Fibroblast of lung (primary cell): ENCODE measurements at regions not wholly inside any gene's neighbourhood (a gene's known extent, or its start where the extent isn't known, plus 50 kb on each side); places are given as distances from the start of the nearest gene placed in this dataset.

ENCODE experiments used
- EZH2 ChIP-seq: IDR thresholded peaks from 2 replicates; pipeline ENCODE4 v1.5.1; 2012; ENCODE audit warnings: low read length, control low read depth, mild to moderate bottlenecking; ENCODE audit errors: missing control alignments
- TF ChIP-seq, protein P1 (sequence below), 2 donors: IDR thresholded peaks in 1 of 2; conservative IDR thresholded peaks in 1 of 2; 1 replicate in 1 of 2; 2 replicates in 1 of 2; pipeline ENCODE4 v1.5.1; 2011 to 2012; ENCODE audit warnings: low read length in 2 of 2, control low read depth in 1 of 2, inconsistent platforms in 1 of 2, low read depth in 1 of 2, mild to moderate bottlenecking in 1 of 2

DNA sequence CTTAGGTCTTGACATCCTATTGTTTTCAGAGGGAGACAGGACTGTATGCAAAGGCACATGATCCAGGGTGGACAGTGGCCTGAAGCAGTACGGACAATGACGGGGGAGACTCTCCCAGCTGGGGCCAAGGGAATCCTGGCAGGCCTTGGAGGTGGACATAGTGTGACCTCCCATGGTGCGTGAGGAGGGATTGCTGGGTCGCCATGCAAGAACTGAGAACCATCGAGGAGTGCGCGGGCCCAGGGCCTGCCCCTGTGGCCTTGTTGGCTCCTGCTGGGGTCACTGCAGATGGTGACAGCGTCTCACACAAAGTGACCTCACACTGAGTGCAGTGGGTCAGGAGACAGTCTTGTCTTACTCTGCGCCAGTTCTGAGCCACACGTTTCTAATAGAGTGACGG, 192.4 kb downstream of the GADD45G start:
- TF ChIP-seq, protein P1, sequence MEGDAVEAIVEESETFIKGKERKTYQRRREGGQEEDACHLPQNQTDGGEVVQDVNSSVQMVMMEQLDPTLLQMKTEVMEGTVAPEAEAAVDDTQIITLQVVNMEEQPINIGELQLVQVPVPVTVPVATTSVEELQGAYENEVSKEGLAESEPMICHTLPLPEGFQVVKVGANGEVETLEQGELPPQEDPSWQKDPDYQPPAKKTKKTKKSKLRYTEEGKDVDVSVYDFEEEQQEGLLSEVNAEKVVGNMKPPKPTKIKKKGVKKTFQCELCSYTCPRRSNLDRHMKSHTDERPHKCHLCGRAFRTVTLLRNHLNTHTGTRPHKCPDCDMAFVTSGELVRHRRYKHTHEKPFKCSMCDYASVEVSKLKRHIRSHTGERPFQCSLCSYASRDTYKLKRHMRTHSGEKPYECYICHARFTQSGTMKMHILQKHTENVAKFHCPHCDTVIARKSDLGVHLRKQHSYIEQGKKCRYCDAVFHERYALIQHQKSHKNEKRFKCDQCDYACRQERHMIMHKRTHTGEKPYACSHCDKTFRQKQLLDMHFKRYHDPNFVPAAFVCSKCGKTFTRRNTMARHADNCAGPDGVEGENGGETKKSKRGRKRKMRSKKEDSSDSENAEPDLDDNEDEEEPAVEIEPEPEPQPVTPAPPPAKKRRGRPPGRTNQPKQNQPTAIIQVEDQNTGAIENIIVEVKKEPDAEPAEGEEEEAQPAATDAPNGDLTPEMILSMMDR (conservative IDR thresholded peaks at IDR 0.05 in 1 of 2, IDR thresholded peaks at IDR 0.05 in 1 of 2; ENCODE audit: low read depth in 1 of 2, low read length in 2 of 2), result no peak
- no peak for TF ChIP-seq EZH2
